SK-N-SH (cell line): ENCODE measurements at regions not wholly inside any gene's neighbourhood (a gene's known extent, or its start where the extent isn't known, plus 50 kb on each side); places are given as distances from the start of the nearest gene placed in this dataset.

Experiments used
- CTCF ChIA-PET: fragments of 300-600, 350-600 bp; formaldehyde crosslinking; extraction: SDS; loops from one replicate; lab custom pipeline; 2021; lab: Yijun Ruan, JAX
- POLR2A ChIA-PET: fragments of 350-600 bp; sonication (Branson Sonifier 250); formaldehyde crosslinking; extraction: SDS; loops from one replicate; lab custom pipeline; 2020; ENCODE audit warnings: antibody characterized with exemption, inconsistent platforms; lab: Yijun Ruan, JAX
- DNase-seq: peaks from one replicate; pipeline ENCODE4 v3.0.0; 2012
- H2AFZ ChIP-seq: fragments of 200-600 bp; sonication (generic); 2 replicates; pipeline ENCODE4 v1.8.1; 2016; ENCODE audit warnings: antibody characterized with exemption, mild to moderate bottlenecking, low read depth
- H3F3A ChIP-seq: fragments of 200-600 bp; sonication (generic); replicated peaks from 2 replicates; pipeline ENCODE3; 2016; ENCODE audit warnings: antibody characterized with exemption, mild to moderate bottlenecking; ENCODE audit not compliant: insufficient read depth
- H3K27ac ChIP-seq, 2 experiments: fragments of 200-500 bp in 1 of 2; fragments of 200-600 bp in 1 of 2; sonication (Bioruptor generic) in 1 of 2; sonication (generic), shearing (Covaris generic) in 1 of 2; 2 replicates each; pipeline versions ENCODE4 v1.5.1 to v1.6.1; 2014 to 2016; ENCODE audit warnings: low read depth in 2 of 2, inconsistent platforms in 1 of 2, low read length in 1 of 2, mild to moderate bottlenecking in 1 of 2, mixed read lengths in 1 of 2
- H3K27me3 ChIP-seq: fragments of 200-600 bp; sonication (generic), shearing (Covaris generic); 2 replicates; pipeline ENCODE4 v1.6.1; 2016; ENCODE audit warnings: mixed run types; ENCODE audit not compliant: insufficient read depth
- H3K36me3 ChIP-seq, 2 experiments: fragments of 200-500 bp in 1 of 2; fragments of 200-600 bp in 1 of 2; sonication (Bioruptor generic) in 1 of 2; sonication (generic) in 1 of 2; replicated peaks in 1 of 2; 2 replicates each; pipeline versions ENCODE3 to v1.5.1; 2014 to 2016; ENCODE audit warnings: low read length in 1 of 2, mild to moderate bottlenecking in 1 of 2; ENCODE audit not compliant: insufficient read depth in 2 of 2, control insufficient read depth in 1 of 2
- H3K4me1 ChIP-seq, 2 experiments: fragments of 200-500 bp in 1 of 2; fragments of 200-600 bp in 1 of 2; sonication (Bioruptor generic) in 1 of 2; sonication (generic), shearing (Covaris generic) in 1 of 2; 2 replicates each; pipeline versions ENCODE4 v1.5.1 to v1.6.1; 2014 to 2016; ENCODE audit warnings: low read depth in 1 of 2, low read length in 1 of 2, mixed run types in 1 of 2; ENCODE audit not compliant: insufficient read depth in 2 of 2, control insufficient read depth in 1 of 2
- H3K4me2 ChIP-seq: fragments of 200-600 bp; sonication (generic), shearing (Covaris generic); 2 replicates; pipeline ENCODE4 v1.6.1; 2017; ENCODE audit warnings: mixed run types
- H3K4me3 ChIP-seq, 2 experiments: fragments of 200-500 bp in 1 of 2; fragments of 200-600 bp in 1 of 2; sonication (Bioruptor generic) in 1 of 2; sonication (generic), shearing (Covaris generic) in 1 of 2; 2 replicates each; pipeline versions ENCODE4 v1.5.1 to v1.8.1; 2014 to 2016; ENCODE audit warnings: low read depth in 2 of 2, inconsistent platforms in 1 of 2, low read length in 1 of 2, mild to moderate bottlenecking in 1 of 2, mixed read lengths in 1 of 2, moderate library complexity in 1 of 2
- H3K79me2 ChIP-seq: fragments of 200-600 bp; sonication (generic); 2 replicates; pipeline ENCODE4 v1.8.1; 2017; ENCODE audit warnings: mild to moderate bottlenecking; ENCODE audit not compliant: insufficient read depth
- H3K9ac ChIP-seq: fragments of 200-600 bp; sonication (generic); 2 replicates; pipeline ENCODE4 v1.6.1; 2017; ENCODE audit warnings: mixed run types
- H3K9me2 ChIP-seq: fragments of 200-600 bp; sonication (generic); 2 replicates; pipeline ENCODE4 v1.6.1; 2017; ENCODE audit warnings: mixed run types
- H3K9me3 ChIP-seq: fragments of 200-600 bp; sonication (generic); 2 replicates; pipeline ENCODE4 v1.6.1; 2017; ENCODE audit warnings: mixed run types, mild to moderate bottlenecking, moderate library complexity
- H4K20me1 ChIP-seq: fragments of 200-600 bp; sonication (generic); 2 replicates; pipeline ENCODE4 v1.6.1; 2017; ENCODE audit warnings: mild to moderate bottlenecking, mixed run types; ENCODE audit not compliant: insufficient read depth
- CHD2 ChIP-seq: fragments of 150-350 bp; IDR thresholded peaks from 2 replicates; pipeline ENCODE4 v1.6.1; 2018; ENCODE audit warnings: low read length; ENCODE audit not compliant: partially characterized antibody
- ELF1 ChIP-seq: IDR thresholded peaks from 2 replicates; pipeline ENCODE4 v1.4.0; 2012
- FOSL2 ChIP-seq: IDR thresholded peaks from 2 replicates; pipeline ENCODE4 v1.4.0; 2012; ENCODE audit warnings: low read depth, mild to moderate bottlenecking, moderate library complexity, borderline replicate concordance
- FOXM1 ChIP-seq: IDR thresholded peaks from 2 replicates; pipeline ENCODE4 v1.4.0; 2012; ENCODE audit warnings: low read depth, mild to moderate bottlenecking
- JUND ChIP-seq: IDR thresholded peaks from 2 replicates; pipeline ENCODE4 v1.4.0; 2012
- MEF2A ChIP-seq: IDR thresholded peaks from 2 replicates; pipeline ENCODE4 v1.4.0; 2012; ENCODE audit warnings: low read depth, borderline replicate concordance
- MXI1 ChIP-seq: IDR thresholded peaks from 2 replicates; pipeline ENCODE4 v1.6.1; 2012; ENCODE audit warnings: mild to moderate bottlenecking, low read depth, low read length, improper control_type of control experiment
- NRF1 ChIP-seq: IDR thresholded peaks from 2 replicates; pipeline ENCODE4 v1.6.1; 2012; ENCODE audit warnings: low read depth, mild to moderate bottlenecking, low read length
- TAF1 ChIP-seq: IDR thresholded peaks from 2 replicates; pipeline ENCODE4 v1.6.1; 2012; ENCODE audit warnings: low read depth, mild to moderate bottlenecking, low read length, moderate library complexity, borderline replicate concordance
- TCF12 ChIP-seq: IDR thresholded peaks from 2 replicates; pipeline ENCODE4 v1.4.0; 2012
- ZBTB33 ChIP-seq: IDR thresholded peaks from 2 replicates; pipeline ENCODE4 v1.4.0; 2012; ENCODE audit warnings: low read depth, borderline replicate concordance
- WGBS: methylation state at CpG from one replicate; pipeline ENCODE4 v1.1.6; 2017; ENCODE audit warnings: low lambda C conversion rate; 5-methylcytosine and 5-hydroxymethylcytosine counted together
- TF ChIP-seq, protein P1 (sequence below): IDR thresholded peaks from 2 replicates; pipeline ENCODE4 v1.6.1; 2012; ENCODE audit warnings: mild to moderate bottlenecking, low read depth, low read length, moderate library complexity
- TF ChIP-seq, protein P2 (sequence below): IDR thresholded peaks from 2 replicates; pipeline ENCODE4; 2012
- TF ChIP-seq, protein P3 (sequence below): fragments of 150-350 bp; IDR thresholded peaks from 2 replicates; pipeline ENCODE4 v1.6.1; 2016; ENCODE audit warnings: mild to moderate bottlenecking, low read depth, low read length
- TF ChIP-seq, protein P4 (sequence below): fragments of 150-350 bp; IDR thresholded peaks from 2 replicates; pipeline ENCODE4 v1.6.1; 2017; ENCODE audit warnings: antibody characterized with exemption, low read length, low read depth, borderline replicate concordance

GRCh38 chr13:50382951-50383350 lies 367.7 kb downstream of the KCNRG start (continued):
- TF ChIP-seq, protein P1, sequence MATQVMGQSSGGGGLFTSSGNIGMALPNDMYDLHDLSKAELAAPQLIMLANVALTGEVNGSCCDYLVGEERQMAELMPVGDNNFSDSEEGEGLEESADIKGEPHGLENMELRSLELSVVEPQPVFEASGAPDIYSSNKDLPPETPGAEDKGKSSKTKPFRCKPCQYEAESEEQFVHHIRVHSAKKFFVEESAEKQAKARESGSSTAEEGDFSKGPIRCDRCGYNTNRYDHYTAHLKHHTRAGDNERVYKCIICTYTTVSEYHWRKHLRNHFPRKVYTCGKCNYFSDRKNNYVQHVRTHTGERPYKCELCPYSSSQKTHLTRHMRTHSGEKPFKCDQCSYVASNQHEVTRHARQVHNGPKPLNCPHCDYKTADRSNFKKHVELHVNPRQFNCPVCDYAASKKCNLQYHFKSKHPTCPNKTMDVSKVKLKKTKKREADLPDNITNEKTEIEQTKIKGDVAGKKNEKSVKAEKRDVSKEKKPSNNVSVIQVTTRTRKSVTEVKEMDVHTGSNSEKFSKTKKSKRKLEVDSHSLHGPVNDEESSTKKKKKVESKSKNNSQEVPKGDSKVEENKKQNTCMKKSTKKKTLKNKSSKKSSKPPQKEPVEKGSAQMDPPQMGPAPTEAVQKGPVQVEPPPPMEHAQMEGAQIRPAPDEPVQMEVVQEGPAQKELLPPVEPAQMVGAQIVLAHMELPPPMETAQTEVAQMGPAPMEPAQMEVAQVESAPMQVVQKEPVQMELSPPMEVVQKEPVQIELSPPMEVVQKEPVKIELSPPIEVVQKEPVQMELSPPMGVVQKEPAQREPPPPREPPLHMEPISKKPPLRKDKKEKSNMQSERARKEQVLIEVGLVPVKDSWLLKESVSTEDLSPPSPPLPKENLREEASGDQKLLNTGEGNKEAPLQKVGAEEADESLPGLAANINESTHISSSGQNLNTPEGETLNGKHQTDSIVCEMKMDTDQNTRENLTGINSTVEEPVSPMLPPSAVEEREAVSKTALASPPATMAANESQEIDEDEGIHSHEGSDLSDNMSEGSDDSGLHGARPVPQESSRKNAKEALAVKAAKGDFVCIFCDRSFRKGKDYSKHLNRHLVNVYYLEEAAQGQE: no peak
- TF ChIP-seq MXI1 (no peak), TAF1 (no peak)
- TF ChIP-seq, protein P2, sequence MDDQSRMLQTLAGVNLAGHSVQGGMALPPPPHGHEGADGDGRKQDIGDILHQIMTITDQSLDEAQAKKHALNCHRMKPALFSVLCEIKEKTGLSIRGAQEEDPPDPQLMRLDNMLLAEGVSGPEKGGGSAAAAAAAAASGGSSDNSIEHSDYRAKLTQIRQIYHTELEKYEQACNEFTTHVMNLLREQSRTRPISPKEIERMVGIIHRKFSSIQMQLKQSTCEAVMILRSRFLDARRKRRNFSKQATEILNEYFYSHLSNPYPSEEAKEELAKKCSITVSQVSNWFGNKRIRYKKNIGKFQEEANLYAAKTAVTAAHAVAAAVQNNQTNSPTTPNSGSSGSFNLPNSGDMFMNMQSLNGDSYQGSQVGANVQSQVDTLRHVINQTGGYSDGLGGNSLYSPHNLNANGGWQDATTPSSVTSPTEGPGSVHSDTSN: no peak
- TF ChIP-seq, protein P3, sequence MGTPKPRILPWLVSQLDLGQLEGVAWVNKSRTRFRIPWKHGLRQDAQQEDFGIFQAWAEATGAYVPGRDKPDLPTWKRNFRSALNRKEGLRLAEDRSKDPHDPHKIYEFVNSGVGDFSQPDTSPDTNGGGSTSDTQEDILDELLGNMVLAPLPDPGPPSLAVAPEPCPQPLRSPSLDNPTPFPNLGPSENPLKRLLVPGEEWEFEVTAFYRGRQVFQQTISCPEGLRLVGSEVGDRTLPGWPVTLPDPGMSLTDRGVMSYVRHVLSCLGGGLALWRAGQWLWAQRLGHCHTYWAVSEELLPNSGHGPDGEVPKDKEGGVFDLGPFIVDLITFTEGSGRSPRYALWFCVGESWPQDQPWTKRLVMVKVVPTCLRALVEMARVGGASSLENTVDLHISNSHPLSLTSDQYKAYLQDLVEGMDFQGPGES: no peak

DNA sequence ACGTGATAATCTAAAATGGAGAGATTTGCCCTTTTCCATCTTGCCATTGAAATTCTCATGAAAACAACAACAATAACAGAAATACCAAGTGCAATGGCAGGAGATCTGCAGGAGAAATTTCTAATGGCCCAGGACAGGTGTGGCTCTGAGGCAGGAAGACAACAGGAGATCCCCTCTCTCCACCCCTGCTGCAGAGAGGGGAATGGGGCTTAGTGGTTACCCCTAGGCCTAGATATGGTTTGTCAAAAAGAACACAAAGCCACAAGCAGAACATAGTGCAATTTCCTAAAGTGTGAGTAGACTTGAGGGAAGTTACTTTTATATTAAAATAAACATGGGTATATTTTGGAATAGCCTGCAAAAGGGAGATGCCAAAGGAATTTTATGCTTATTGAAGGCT lies 369.5 kb downstream of the KCNRG start:
- Histone ChIP-seq H2AFZ (no peak overlapping the region), H3K9me2 (no peaks in the 10 kb centered on the region), H3K4me2 (no peak overlapping the region), H3K36me3 (no peaks in the 10 kb centered on the region), H3K79me2 (no peaks in the 10 kb centered on the region), H3K9me3 (peaks cover 5% of the 10 kb centered on the region; the same call in 1 of the 2 replicates), H3F3A (no peaks in the 10 kb centered on the region), H3K4me3 (no peak overlapping the region), H4K20me1 (no peaks in the 10 kb centered on the region), H3K27ac (no peak overlapping the region)
- POLR2A ChIA-PET: no interaction called here
- no peak for TF ChIP-seq MEF2A
- TF ChIP-seq, all 33 proteins: peak for 0
- DNase-seq: no peak
- WGBS: 92% methylated on average over 1 of the region's 1 CpG
- Histone ChIP-seq H3K9ac (no peak overlapping the region), H3K27me3 (no peaks in the 10 kb centered on the region), H3K4me1 (peaks cover 0 to 2% of the 10 kb centered on the region in 2 experiments; a peak in 2 of 4 replicates)
- CTCF ChIA-PET: no interaction called here

DNA sequence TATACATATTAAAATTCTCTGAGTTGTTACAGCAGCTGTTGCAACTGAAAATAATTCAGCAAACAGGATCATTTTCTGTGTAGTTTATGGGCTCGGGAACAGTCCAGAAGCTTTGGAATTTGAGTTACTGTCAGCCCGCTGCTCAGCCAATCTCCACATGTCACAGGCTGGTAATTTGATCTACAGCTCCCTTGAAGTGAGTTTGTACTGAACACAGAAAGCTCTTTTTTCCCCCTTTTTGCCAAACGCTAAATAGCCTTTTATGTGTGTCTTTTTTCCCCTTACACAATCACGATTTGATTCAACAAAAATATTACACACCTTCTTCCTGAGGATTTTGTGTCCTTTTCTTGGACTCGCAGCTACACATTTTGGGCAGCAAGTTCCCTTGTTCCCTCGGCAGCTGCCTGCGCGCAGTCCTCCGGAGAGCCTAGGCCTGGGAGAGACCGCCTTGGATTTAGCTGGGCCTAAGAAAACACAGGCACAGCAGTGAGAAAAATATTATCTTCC lies 371.4 kb downstream of the KCNRG start:
- Histone ChIP-seq H3K9ac (no peak overlapping the region), H3F3A (no peaks in the 10 kb centered on the region), H3K27me3 (no peaks in the 10 kb centered on the region), H3K79me2 (no peaks in the 10 kb centered on the region), H3K36me3 (no peaks in the 10 kb centered on the region), H2AFZ (no peak overlapping the region), H4K20me1 (no peaks in the 10 kb centered on the region), H3K27ac (no peak overlapping the region), H3K9me2 (no peaks in the 10 kb centered on the region), H3K9me3 (peaks cover 4% of the 10 kb centered on the region; the same call in 1 of the 2 replicates), H3K4me1 (peaks cover 0 to 2% of the 10 kb centered on the region in 2 experiments; a peak in 2 of 4 replicates), H3K4me3 (no peak overlapping the region), H3K4me2 (no peak overlapping the region)
- CTCF ChIA-PET: interaction anchor here (0.6 to 1.6 kb wide), 2 partner anchors 8 to 301 kb away, joined by 3 to 4 read pairs; no protein-coding TSS in a partner anchor
- POLR2A ChIA-PET: no interaction called here
- DNase-seq: no peak
- WGBS: 89% methylated on average over 10 of the region's 10 CpGs
- TF ChIP-seq FOSL2 (no peak), MXI1 (no peak), ELF1 (no peak), TCF12 (no peak), FOXM1 (no peak), MEF2A (no peak), ZBTB33 (no peak), TAF1 (no peak), JUND (no peak), CHD2 (no peak), NRF1 (no peak)
- TF ChIP-seq, protein P4, sequence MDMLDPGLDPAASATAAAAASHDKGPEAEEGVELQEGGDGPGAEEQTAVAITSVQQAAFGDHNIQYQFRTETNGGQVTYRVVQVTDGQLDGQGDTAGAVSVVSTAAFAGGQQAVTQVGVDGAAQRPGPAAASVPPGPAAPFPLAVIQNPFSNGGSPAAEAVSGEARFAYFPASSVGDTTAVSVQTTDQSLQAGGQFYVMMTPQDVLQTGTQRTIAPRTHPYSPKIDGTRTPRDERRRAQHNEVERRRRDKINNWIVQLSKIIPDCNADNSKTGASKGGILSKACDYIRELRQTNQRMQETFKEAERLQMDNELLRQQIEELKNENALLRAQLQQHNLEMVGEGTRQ: no peak
